ENCODE measurements at regions not wholly inside any gene's neighbourhood (a gene's known extent, or its start where the extent isn't known, plus 50 kb on each side); places are given as distances from the start of the nearest gene placed in this dataset.
"Not testable (repeated sequence)": the region's sequence is repeated elsewhere in the genome, so short reads cannot be mapped to it uniquely, and the experiment has no call there.

DNA sequence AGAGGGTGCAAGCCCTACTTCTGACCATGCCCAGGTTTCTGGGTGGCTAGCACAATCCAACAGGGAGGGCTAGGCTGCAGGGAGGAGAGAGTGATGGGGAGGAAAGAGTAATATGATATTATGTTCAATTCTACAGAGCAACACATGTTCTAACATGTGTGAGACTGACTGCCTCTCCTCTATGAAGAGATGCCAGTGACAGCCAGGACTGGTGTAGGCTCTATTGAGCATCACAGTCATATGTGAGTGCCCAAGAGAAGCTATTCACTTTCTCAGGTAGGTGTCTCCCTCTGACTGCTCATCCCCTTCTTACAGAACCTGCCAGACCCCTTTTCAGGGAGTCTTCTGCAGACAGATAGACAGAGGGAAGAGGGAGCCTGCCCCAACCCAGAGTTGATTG is 446.1 kb downstream of the SIPA1L2 start:
- no peak for DNase-seq (ENCODE audit: low read depth in 4 of 4, low spot score in 3 of 4)

DNA sequence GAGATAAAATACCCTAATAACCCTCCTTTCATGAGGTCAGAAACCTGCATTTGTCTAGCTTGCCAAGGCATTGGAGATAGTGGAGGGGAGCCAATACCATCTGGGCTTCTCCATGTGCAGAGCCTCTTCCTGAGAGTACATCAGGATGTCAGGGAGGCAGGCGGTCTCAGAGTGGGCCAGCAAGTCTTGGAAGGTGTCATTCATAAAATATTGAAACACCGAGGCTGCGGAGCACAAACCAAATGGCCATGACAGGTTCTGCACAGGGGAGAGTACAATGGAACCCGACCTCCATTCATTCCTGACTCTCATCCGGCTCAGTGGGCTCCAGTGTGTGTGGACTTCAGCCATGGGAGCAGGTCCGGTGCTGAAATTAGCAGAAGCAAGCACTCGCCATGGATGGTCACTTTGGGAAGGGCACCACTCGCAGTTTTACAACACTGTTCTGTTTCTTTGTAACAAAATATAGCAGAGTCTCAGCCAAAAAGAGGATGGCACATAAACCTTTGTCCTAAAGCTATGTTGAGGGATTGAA is 446.6 kb downstream of the SIPA1L2 start:
- no peak for DNase-seq (ENCODE audit: low read depth in 4 of 4, low spot score in 3 of 4)

DNA sequence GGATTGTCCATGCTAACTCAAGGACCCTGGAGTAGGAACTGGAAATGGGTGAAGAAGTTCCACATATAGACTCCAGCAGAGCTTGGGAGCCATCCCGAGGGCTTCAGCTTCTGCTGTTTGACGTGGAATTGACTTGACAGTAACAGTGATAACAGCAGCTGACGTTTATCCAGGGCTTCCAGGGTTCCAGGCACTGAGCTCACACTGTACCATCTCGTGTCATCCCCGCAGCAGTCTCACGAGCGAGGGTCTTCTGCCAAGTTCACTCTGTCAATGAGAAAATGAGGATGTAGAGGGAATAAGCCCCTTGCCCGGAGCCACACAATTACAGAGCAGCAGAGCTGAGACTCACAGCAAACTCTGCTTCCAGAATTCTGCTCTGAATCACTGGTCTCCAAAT is 447.7 kb downstream of the SIPA1L2 start:
- no peak for DNase-seq (ENCODE audit: low read depth in 4 of 4, low spot score in 3 of 4)

DNA sequence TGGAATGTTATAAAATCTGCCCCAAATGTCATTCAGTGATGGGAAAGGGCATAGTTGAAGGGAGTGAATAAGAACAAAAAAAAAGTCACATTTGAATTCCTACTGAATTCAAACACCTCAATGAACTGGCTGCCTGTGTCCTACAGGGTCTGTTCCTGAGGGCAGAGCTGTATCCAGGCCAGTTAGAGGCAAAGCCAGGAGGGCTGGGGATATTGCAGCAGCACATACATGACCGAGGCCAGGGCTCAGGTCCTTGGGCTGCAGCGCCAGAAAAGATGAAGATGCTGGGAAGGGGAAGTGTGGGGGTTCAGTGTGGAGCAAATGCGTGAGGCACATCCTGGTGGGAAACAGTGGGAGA is 449.2 kb downstream of the SIPA1L2 start:
- DNase-seq (ENCODE audit: low read depth in 4 of 4, low spot score in 3 of 4), result no peak

DNA sequence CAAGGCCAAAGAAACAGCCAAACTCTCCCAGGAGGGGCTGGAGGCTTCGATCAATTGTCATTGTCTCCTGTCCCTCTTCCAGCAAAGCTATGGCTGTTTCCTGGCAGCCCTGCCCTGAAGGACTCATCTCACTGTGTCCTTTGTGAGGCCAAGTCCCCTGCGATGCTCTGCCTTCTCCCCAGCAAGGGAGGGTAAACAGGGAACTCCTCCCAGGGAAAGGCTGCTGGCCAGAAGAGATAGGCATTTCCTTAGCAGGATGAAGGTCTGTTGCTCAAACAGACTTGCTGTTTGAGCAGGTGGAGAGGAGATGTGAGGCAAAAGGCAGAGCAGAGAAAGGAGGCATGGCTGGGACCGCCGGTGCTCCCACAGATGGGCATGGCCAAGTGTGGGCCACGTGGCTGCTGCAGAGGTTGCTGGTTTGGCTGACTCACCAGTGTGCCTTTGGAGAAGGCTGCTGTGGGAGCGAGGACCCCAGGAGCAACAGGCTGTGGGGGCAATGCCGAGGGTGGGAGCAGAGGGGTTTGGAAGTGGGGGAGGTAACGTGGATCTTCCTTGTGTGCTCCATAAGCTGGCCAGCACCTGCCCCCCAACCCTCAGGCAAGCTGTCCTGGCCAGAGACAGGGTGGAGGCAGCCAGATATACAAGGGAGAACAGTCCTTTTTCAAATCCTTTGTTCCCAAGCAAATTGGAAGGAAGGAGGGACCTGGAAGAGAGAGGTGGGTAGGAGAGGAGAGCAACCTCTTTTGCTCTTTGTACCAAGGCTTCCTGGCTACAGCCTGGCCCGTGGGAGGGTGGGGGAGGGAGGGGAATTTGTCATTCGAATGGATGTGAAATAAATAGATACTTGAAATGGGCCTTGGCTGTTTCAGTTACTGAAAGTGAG is 449.8 kb downstream of the SIPA1L2 start:
- DNase-seq (ENCODE audit: low read depth in 4 of 4, low spot score in 3 of 4), result no peak

DNA sequence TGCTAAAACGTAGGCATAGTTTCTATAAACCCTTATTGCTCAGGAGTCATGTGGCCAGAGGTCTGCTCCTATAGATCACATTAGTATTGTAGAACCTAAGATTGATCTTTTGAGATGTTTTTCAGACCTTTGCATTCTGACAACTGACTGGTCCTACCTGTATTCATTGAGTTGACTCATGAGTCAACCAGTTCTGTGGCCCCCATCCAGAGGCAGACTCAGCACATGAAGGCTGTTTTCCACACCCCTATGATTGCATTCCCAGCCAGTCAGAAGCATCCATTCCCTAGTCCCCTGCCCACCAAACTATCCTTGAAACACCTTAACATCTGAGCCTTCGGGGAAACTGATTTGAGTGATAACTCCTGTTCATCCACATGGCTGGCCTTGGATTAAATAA is 451.7 kb downstream of the SIPA1L2 start:
- DNase-seq (ENCODE audit: low read depth in 4 of 4, low spot score in 3 of 4), result no peak

DNA sequence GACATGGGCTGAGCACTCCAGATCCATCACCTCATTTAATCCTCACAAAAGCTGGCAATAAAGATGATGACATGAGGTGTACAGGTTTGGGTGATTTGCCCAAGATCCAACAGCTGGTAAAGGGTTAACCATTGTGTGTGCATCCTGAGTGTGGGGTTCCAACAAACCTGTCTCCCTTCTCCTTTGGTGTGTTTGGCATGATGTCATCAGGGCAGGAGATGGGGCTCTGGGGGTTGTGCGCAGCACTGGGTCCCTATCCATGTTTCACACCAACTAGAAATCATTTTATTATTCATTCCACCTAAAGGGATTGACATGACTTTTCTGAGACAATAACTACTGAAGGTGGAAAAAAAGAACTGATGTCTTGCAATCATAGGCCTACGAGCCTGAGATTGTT is 452.5 kb downstream of the SIPA1L2 start:
- DNase-seq (ENCODE audit: low read depth in 4 of 4, low spot score in 3 of 4), result no peak

DNA sequence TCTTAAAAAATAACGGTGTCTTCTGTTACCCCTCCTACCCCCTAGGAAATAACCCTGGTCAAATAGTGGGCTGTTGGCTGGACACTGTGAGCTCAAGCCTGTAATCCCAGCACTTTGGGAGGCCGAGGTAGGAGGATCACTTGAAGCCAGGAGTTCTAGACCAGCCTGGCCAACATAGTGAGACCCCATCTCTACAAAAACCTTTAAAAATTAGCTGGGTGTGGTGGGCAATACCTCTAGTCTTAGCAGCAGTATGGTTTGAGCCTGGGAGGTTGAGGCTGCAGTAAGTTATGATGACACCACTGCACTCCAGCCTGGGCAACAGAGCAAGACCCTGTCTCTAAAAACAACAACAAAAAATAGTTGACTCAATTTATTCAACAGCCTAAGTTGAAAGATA is 453.7 kb downstream of the SIPA1L2 start:
- DNase-seq (ENCODE audit: low read depth in 4 of 4, low spot score in 3 of 4), result no peak

DNA sequence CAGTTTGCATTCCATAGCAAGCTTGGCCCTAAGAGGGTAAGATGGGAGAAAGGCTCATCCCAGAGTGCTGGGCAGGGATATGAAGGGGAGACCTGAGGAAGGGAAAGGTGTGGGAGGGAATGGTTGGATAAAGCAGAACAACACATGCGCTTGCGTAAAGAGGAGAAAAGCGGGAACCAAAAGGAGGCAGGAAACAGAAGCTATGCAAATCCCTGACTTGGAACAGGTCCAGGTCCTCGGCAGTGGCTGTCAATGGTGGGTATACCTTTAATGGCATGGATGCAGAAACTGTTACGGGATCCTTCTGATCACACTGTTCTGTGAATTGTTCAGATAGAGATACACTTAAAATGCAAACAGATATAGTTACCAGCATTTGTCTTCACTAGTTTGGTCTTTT is 455.6 kb downstream of the SIPA1L2 start:
- no peak for DNase-seq (ENCODE audit: low read depth in 4 of 4, low spot score in 3 of 4)

DNA sequence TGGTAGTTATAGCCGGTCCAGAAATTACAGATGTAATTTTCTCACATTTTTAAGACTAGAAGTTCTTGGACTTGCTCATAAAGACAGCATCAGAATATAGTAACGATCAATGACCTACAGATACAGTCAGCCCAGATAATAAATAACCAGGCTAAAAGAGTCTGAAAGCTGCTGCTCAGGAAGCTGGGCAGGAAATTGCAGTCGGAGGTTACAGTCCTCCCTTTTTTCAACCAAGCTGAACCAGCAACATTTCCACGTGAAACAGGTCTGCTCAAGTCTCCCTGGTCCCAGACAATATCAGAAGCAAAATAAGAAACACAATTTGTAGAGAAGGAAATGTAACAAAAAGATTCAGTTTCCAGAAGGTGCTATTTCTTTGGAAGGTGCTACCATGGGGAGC is 457.4 kb downstream of the SIPA1L2 start:
- peak in 3 of 4 donors; percentile 13 to 21 (median 14) for DNase-seq (ENCODE audit: low read depth in 4 of 4, low spot score in 3 of 4)

DNA sequence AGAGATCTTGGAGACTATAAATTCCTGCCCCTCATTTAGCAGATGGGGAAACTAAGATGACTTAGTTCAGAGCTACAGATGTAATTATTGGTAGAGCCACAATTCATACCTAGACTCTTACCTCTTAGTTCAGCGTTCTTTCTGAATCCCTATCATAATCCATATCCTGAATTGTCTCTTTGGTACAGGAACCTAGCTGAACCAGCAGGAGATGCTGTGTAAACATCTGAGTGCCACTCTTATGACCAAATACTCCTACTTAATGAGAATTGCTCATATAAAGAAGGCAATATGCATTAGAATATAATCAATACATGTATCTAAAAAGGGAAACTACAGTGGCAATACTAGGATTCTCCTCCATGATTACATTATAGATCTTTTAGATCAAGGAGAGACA is 459.0 kb downstream of the SIPA1L2 start:
- DNase-seq (ENCODE audit: low read depth in 4 of 4, low spot score in 3 of 4), result no peak

DNA sequence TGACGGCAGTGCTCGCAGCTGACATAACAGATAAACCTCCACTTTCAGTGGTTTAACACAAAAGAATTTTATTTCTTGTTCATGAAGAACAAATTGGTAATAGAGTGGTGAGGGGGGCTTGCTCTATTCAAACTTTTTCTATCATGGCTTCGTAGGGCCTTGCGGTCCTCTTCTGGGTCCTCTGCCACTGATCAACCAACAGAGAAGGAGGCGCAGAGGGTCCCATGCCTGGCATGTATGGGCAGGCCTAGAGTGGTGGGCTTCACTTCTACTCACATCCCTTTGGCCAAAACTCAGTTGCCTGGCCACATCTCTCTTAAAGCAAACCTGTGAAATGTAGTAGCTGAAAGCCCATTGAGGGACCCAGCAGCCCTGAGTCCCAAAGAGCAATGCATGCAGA is 460.5 kb downstream of the SIPA1L2 start:
- no peak for DNase-seq (ENCODE audit: low read depth in 4 of 4, low spot score in 3 of 4)

DNA sequence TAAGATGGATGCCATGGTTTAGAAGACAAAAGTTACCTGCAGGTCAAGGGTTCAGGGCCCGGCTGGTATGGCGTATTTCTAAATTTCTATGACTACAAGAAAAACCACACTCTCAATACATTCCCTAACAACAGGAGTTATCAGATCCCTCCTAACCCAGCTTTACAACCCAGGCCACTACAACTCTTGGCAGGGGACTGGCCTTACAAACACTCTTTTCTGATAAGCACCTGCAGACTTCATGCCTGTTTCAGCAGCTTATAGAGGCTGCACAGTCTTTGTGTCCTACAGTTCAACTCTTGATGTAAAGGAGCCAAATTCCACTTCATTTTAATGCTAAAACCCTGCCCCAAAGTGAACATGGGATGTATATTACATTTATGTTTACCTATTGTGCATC is 461.4 kb downstream of the SIPA1L2 start:
- no peak for DNase-seq (ENCODE audit: low read depth in 4 of 4, low spot score in 3 of 4)

DNA sequence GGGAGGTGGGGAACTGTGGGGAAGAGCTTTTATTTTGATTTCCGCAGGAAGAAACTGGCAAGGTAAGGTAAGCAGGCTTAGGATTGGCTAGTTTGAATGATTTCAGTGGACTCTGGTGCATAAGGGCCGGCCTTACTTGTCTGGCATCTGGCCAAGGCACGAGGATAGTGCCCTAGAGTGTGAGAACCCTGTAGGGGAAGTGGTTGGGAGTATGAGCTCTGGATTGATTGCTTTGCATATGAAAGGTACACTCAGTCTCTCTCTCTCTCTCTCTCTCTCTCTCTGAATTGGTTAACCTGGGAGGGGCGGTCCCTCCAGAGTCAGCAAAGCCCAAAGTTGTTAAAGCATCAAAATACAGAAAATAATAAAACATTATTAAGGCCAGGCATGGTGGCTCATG is 463.0 kb downstream of the SIPA1L2 start:
- no peak for DNase-seq (ENCODE audit: low read depth in 4 of 4, low spot score in 3 of 4)

DNA sequence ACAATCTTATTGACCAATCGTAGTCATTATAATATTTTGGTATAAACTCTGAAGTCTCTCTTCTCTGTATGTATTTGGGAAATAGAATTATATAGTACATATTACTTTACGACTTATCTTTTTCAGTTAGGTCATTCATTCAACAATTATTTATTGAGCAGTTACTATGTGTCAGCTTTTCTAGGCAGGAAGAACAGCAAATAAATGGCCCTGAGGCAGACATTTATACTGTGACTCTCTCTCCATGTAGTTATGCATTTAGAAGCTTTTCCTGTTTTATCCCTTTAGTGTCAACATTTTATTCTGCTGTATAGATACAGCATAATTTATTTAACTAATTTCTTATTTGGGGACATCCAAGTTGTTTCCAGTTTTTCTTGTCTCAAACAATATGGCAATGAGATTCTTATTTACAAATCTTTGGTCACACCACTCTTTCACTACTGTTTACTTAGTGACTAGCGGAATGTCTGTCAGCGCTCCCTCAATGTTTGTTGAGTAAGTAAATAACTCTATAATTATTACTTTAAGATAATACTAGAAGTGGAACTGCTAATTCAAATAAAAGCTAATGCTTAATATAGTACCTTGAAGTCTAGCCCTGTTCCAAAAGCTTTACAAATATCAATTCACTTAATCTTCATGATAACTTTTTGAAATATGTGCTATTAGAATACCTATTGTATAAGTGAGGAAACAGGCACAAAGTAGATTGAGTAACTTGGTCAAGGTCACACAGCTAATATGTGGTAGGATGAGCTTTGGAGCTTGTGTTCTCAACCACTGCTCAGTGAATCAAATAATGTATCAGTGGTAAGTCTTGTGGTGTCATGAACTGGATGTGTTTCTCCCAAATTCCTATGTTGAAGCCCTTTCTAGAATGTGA is 465.6 kb downstream of the SIPA1L2 start:
- no peak for DNase-seq (ENCODE audit: low read depth in 4 of 4, low spot score in 3 of 4)

DNA sequence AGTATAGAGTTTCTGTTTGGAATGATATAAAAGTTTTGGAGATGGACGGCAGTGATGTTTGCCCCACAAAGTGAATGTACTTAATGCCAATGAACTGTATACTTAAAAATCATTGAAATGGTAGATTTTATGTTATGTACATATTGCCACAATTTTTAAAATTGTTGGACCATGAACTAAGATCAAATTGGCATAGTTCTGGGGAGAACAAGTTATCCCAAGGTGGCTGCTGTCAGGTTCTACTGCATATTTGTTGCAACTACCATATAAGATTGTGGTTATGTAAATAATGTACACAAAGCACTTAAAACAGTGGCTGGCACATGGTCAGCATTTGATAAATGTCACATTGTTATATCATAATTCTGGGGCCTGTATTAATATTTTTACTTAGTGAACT is 466.4 kb downstream of the SIPA1L2 start:
- no peak for DNase-seq (ENCODE audit: low read depth in 4 of 4, low spot score in 3 of 4)

DNA sequence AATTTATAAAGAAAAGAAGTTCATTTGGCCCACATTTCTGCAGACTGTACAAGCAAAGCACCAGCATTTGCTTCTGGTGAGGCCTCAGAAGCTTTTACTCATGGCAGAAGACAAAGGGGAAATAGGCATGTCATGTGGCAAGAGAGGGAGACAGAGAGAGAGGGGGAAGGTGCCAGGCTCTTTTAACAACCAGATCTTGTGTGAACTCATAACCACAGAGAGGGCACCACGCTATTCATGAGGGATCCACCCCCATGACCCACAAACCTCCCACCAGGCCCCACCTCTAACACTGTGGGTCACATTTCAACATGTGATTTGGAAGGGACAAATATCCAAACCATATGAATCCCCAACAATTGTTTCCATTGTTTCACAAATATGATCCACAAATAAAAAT is 467.9 kb downstream of the SIPA1L2 start:
- no peak for DNase-seq (ENCODE audit: low read depth in 4 of 4, low spot score in 3 of 4)

DNA sequence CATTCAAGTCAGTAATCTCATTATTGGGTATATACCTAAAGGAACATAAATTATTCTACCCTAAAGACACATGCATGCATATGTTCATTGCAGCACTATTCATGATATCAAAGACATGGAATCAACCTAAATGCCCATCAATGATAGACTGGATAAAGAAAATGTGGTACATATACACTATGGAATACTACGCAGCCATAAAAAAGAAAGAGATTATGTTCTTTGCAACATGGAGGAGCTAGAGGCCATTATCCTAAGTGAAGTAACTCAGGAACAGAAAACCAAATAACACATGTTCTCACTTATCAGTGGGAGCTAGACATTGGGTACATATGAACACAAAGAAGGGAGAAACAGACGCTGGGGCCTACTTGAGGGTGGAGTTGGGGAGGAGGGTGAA is 471.4 kb downstream of the SIPA1L2 start:
- not testable (repeated sequence) for DNase-seq (ENCODE audit: low read depth in 4 of 4, low spot score in 3 of 4)

DNA sequence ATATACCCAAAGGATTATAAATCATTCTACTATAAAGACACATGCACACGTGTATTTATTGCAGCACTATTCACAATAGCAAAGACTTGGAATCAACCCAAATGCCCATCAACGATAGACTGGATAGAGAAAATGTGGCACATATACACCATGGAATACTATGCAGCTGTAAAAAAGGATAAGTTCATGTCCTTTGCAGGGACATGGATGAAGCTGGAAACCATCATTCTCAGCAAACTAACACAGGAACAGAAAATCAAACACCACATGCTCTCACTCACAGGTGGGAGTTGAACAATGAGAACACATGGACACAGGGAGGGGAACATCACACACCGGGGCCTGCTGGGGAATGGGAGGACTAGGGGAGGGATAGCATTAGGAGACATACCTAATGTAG is 473.9 kb downstream of the SIPA1L2 start:
- not testable (repeated sequence) for DNase-seq (ENCODE audit: low read depth in 4 of 4, low spot score in 3 of 4)

DNA sequence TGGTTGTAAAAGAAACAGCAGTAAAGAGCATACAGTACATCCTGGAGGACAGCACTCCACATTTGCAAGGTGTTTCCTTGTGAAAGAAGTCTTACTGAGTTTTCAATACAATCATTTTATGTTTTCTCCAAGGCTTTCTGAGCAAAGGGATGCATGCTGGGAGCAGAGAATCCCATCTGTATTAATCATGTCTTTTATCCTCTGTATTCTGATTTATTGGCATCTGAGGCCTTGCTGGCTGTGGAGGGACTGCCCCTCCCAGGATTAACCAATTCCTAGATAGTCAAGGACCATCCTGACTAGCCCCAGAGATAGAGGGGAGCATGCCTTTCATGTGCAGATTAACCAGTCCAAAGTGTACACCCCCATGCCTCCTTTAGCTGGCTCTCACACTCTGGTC is 476.3 kb downstream of the SIPA1L2 start:
- DNase-seq (ENCODE audit: low read depth in 4 of 4, low spot score in 3 of 4), result no peak

DNA sequence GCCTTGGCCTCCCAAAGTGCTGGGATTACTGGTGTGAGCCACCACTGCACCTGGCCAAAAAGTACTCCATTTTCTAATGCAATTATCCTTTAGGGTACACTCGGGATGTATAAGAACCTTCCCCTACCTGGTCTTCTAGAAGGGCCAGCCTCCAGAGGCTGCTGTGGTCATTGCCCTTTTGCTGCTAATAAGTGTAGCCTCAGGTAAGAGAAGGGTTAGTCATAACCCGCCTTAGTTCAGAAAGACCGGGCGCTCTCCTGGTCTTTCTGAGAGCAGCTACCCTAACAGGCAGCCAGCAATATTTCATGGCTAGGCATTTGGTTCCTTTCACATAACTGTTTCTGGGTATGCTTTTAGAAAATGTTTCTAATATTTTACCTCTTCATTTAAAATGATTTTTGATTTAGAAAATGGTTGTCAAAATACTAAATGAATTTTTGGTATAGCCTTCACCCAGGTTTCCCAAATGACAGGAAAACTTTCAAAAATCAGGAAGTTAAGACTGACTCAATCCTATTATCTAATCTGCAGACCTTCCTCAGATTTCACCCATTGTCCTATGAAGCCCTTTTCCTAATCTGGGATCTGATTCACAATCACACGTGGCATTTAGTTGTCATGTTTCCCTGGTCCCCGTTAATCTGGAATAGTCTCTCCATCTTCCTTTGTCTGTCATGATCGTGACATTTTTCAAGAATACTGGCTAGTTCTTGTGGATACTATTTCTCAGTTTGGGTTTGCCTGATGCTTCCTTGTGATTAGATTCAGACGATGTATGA is 479.0 kb downstream of the SIPA1L2 start:
- DNase-seq (ENCODE audit: low read depth in 4 of 4, low spot score in 3 of 4), result no peak
